GM12878 (cell line): ENCODE measurements at regions not wholly inside any gene's neighbourhood (a gene's known extent, or its start where the extent isn't known, plus 50 kb on each side); places are given as distances from the start of the nearest gene placed in this dataset.

Experiments used
- ATAC-seq: fragments of 200-7000 bp; cut with Tn5 transposase; 3 replicates; pipeline ENCODE4 v1.9.1; 2020; ENCODE audit warnings: mild to moderate bottlenecking, moderate library complexity
- BruUV-seq: library from RNA; stranded (reverse); fragments of 400-500 nt; replicated peaks from 2 replicates; lab custom pipeline; 2021; lab: Mats Ljungman, UMichigan
- CTCF ChIA-PET: fragments of 300-600 bp; sonication (Branson Sonifier 250); formaldehyde crosslinking; extraction: SDS; loops from one replicate; lab custom pipeline; 2021; ENCODE audit warnings: inconsistent platforms; lab: Yijun Ruan, JAX
- POLR2A ChIA-PET: fragments of 350-600 bp; formaldehyde crosslinking; extraction: SDS; loops from one replicate; lab custom pipeline; 2021; ENCODE audit warnings: inconsistent platforms; lab: Charles Lee
- RAD21 ChIA-PET: fragments of 300-600 bp; sonication (Branson Sonifier 250); formaldehyde crosslinking; loops from one replicate; lab custom pipeline; 2023; ENCODE audit warnings: antibody characterized with exemption; ENCODE audit not compliant: unreplicated experiment; lab: Charles Lee
- SMC1A ChIA-PET: fragments of 300-600 bp; sonication (Branson Sonifier 250); formaldehyde crosslinking; loops from one replicate; lab custom pipeline; 2023; ENCODE audit not compliant: unreplicated experiment, uncharacterized antibody; lab: Charles Lee
- DNase-seq: peaks from one replicate; pipeline ENCODE4 v3.0.0-alpha.2; 2011; ENCODE audit warnings: low read depth, low spot score
- FAIRE-seq: peaks from 3 replicates; lab custom pipeline; 2011; peaks lifted over from hg19 to GRCh38; lab: Jason Lieb, UNC
- H2AFZ ChIP-seq: 2 replicates; pipeline ENCODE4 v1.6.0; 2011; ENCODE audit warnings: low read depth, low read length, control low read depth; ENCODE audit not compliant: control insufficient read depth
- H3K27ac ChIP-seq: 2 replicates; pipeline ENCODE4 v1.5.1; 2011; ENCODE audit warnings: control low read depth; ENCODE audit not compliant: control insufficient read depth, insufficient read depth
- H3K27me3 ChIP-seq, 2 experiments: replicated peaks in 1 of 2; 2 replicates each; pipeline versions ENCODE4 v1.6.0 to v1.6.1; 2011; ENCODE audit warnings: low read length in 1 of 2; ENCODE audit not compliant: control insufficient read depth in 2 of 2, insufficient read depth in 2 of 2
- H3K36me3 ChIP-seq, 2 experiments: 2 replicates each; pipeline ENCODE4 v1.5.1; 2011; ENCODE audit warnings: low read length in 1 of 2; ENCODE audit not compliant: control insufficient read depth in 2 of 2, insufficient read depth in 2 of 2
- H3K4me1 ChIP-seq: 2 replicates; pipeline ENCODE4 v1.6.1; 2011; ENCODE audit warnings: mild to moderate bottlenecking, low read length, moderate library complexity, mixed read lengths; ENCODE audit not compliant: control insufficient read depth, insufficient read depth
- H3K4me2 ChIP-seq: 2 replicates; pipeline ENCODE4 v1.6.0; 2011; ENCODE audit warnings: control low read depth; ENCODE audit not compliant: control insufficient read depth, insufficient read depth
- H3K4me3 ChIP-seq: fragments of 200-600 bp; sonication (generic); 2 replicates; pipeline ENCODE4 v1.5.1; 2016
- H3K79me2 ChIP-seq: 2 replicates; pipeline ENCODE4 v1.6.0; 2011; ENCODE audit warnings: low read length; ENCODE audit not compliant: control insufficient read depth, insufficient read depth
- H3K9ac ChIP-seq: 2 replicates; pipeline ENCODE4 v1.8.0; 2011; ENCODE audit warnings: low read length, control low read depth, mixed read lengths; ENCODE audit not compliant: control insufficient read depth, insufficient read depth
- H3K9me3 ChIP-seq: replicated peaks from 3 replicates; pipeline ENCODE4 v1.5.1; 2011; ENCODE audit warnings: mild to moderate bottlenecking, low read length; ENCODE audit not compliant: control insufficient read depth, insufficient read depth
- H4K20me1 ChIP-seq: 2 replicates; pipeline ENCODE4 v1.6.0; 2011; ENCODE audit not compliant: control insufficient read depth, insufficient read depth
- ATF3 ChIP-seq: IDR thresholded peaks from 2 replicates; pipeline ENCODE4 v1.6.1; 2011; ENCODE audit warnings: low read depth, mild to moderate bottlenecking, low read length, moderate library complexity, borderline replicate concordance; ENCODE audit errors: extremely low read depth
- BACH1 ChIP-seq: fragments of 450-650 bp; IDR thresholded peaks from 2 replicates; pipeline ENCODE4 v1.6.1; 2017; ENCODE audit warnings: mild to moderate bottlenecking, borderline replicate concordance
- CEBPZ ChIP-seq: fragments of 150-350 bp; IDR thresholded peaks from 2 replicates; pipeline ENCODE4 v1.6.1; 2016; ENCODE audit warnings: low read depth, low read length
- CHD4 ChIP-seq: fragments of 200-600 bp; sonication (generic); IDR thresholded peaks from 2 replicates; pipeline ENCODE4 v1.6.1; 2016; ENCODE audit warnings: mild to moderate bottlenecking
- DPF2 ChIP-seq: fragments of 450-650 bp; IDR thresholded peaks from 2 replicates; pipeline ENCODE4 v1.6.1; 2017; ENCODE audit warnings: mild to moderate bottlenecking
- FOS ChIP-seq: IDR thresholded peaks from 3 replicates; pipeline ENCODE4 v1.6.1; 2011; ENCODE audit warnings: borderline replicate concordance; ENCODE audit not compliant: insufficient read length; ENCODE audit errors: extremely low read depth
- JUNB ChIP-seq: IDR thresholded peaks from 2 replicates; pipeline ENCODE4 v1.6.1; 2016; ENCODE audit warnings: antibody characterized with exemption, mild to moderate bottlenecking
- JUND ChIP-seq: IDR thresholded peaks from 2 replicates; pipeline ENCODE4 v1.6.1; 2012; ENCODE audit warnings: low read depth, mild to moderate bottlenecking, low read length, improper control_type of control experiment, moderate library complexity
- KAT2A ChIP-seq: conservative IDR thresholded peaks from 2 replicates; pipeline ENCODE4 v1.6.1; 2011; ENCODE audit warnings: low read depth, low read length; ENCODE audit not compliant: control insufficient read depth
- MLLT1 ChIP-seq: fragments of 450-650 bp; IDR thresholded peaks from 2 replicates; pipeline ENCODE4 v1.6.1; 2016; ENCODE audit warnings: mild to moderate bottlenecking
- MXI1 ChIP-seq: fragments of 150-350 bp; IDR thresholded peaks from 2 replicates; pipeline ENCODE4 v1.6.1; 2011; ENCODE audit warnings: low read depth, mild to moderate bottlenecking, inconsistent platforms, low read length, improper control_type of control experiment
- NFYB ChIP-seq: IDR thresholded peaks from 2 replicates; pipeline ENCODE4 v1.6.1; 2011; ENCODE audit warnings: low read depth, mild to moderate bottlenecking, low read length, improper control_type of control experiment, moderate library complexity; ENCODE audit not compliant: insufficient read depth
- NR2C1 ChIP-seq: fragments of 450-650 bp; IDR thresholded peaks from 2 replicates; pipeline ENCODE4 v1.6.1; 2017; ENCODE audit warnings: antibody characterized with exemption, mild to moderate bottlenecking, moderate library complexity
- SMARCA5 ChIP-seq: fragments of 450-650 bp; IDR thresholded peaks from 2 replicates; pipeline ENCODE4 v1.6.1; 2017; ENCODE audit warnings: mild to moderate bottlenecking
- TARDBP ChIP-seq: IDR thresholded peaks from 2 replicates; pipeline ENCODE4 v1.6.1; 2016; ENCODE audit warnings: borderline replicate concordance
- USF1 ChIP-seq: IDR thresholded peaks from 2 replicates; pipeline ENCODE4 v1.6.1; 2011; ENCODE audit warnings: borderline replicate concordance, low read depth, mild to moderate bottlenecking, moderate library complexity, mixed read lengths, low read length; ENCODE audit not compliant: insufficient read depth; ENCODE audit errors: extremely low read length
- WRNIP1 ChIP-seq: IDR thresholded peaks from 2 replicates; pipeline ENCODE4 v1.6.1; 2011; ENCODE audit warnings: low read depth, low read length, improper control_type of control experiment, borderline replicate concordance
- ZNF217 ChIP-seq: fragments of 450-650 bp; IDR thresholded peaks from 2 replicates; pipeline ENCODE4 v1.6.1; 2017; ENCODE audit warnings: antibody characterized with exemption, mild to moderate bottlenecking
- WGBS: methylation state at CpG from one replicate; pipeline ENCODE4 v1.1.6; 2016; ENCODE audit warnings: low lambda C conversion rate; ENCODE audit not compliant: insufficient replicate concordance, insufficient coverage; ENCODE audit errors: missing lambda C conversion rate; 5-methylcytosine and 5-hydroxymethylcytosine counted together
- in situ Hi-C: fragments of 300-500 bp; cut with MboI; formaldehyde crosslinking; loops from 9 replicates; pipeline ENCODE4 v1.14.3; 2018; ENCODE audit warnings: mixed read lengths
- intact Hi-C: fragments of 100-400 bp; cut with micrococcal nuclease; formaldehyde crosslinking; loops from one replicate; pipeline ENCODE4 v1.14.2; 2022; ENCODE audit not compliant: unreplicated experiment

- H3K27ac ChIP-seq, result peak overlapping the region; percentile 45; the same call in 1 of the 2 replicates
- SMC1A ChIA-PET, result interaction anchor here (0.9 to 5.6 kb wide), 20 partner anchors 11 to 361 kb away, joined by 3 to 76 read pairs (median 5); partner anchors contain the start of gene DUSP10
- TF ChIP-seq JUNB (peak; percentile 56), MLLT1 (no peak), USF1 (peak; percentile 62), ATF3 (peak; percentile 18; the same call in 1 of the 2 replicates), WRNIP1 (no peak), MXI1 (no peak), CHD4 (no peak), FOS (no peak), TARDBP (no peak), SMARCA5 (peak; percentile 46; the same call in 1 of the 2 replicates), NR2C1 (peak; percentile 30), BACH1 (peak; percentile 49; the same call in 1 of the 2 replicates), NFYB (no peak), JUND (peak; percentile 56; the same call in 1 of the 2 replicates), KAT2A (no peak), DPF2 (peak; percentile 87), ZNF217 (no peak; the same call in none of the 2 replicates), CEBPZ (no peak)
Measured at GRCh38 chr1:221839782-221840395, 98.0 kb upstream of the DUSP10 start.

More at GRCh38 chr1:221839782-221840395, 98.0 kb upstream of the DUSP10 start:
- Histone ChIP-seq H3K79me2 (no peaks in the 10 kb centered on the region), H3K4me3 (no peak overlapping the region), H2AFZ (peak overlapping the region; percentile 25; the same call in 1 of the 2 replicates), H3K36me3 (no peaks in the 10 kb centered on the region), H3K27me3 (no peaks in the 10 kb centered on the region), H3K9me3 (no peaks in the 10 kb centered on the region), H3K9ac (no peak overlapping the region), H4K20me1 (no peaks in the 10 kb centered on the region), H3K4me2 (peak overlapping the region; percentile 10; the same call in 1 of the 2 replicates), H3K4me1 (peaks cover 42% of the 10 kb centered on the region)
- ChIA-PET RAD21 (interaction anchor here (0.6 to 5.2 kb wide), 22 partner anchors 10 to 361 kb away, joined by 3 to 64 read pairs (median 4); partner anchors contain the start of gene DUSP10), CTCF (interaction anchor here (0.6 to 2.0 kb wide), 15 partner anchors 11 to 296 kb away, joined by 3 to 6 read pairs (median 3); partner anchors contain the start of gene DUSP10), POLR2A (interaction anchor here (0.7 to 3.1 kb wide), 5 partner anchors 10 to 110 kb away, joined by 3 to 10 read pairs (median 4); no protein-coding TSS in a partner anchor)
- TSS peak; percentile 87 for BruUV-seq
- DNase-seq (peak; percentile 94), FAIRE-seq (peak; percentile 61), ATAC-seq (peak; percentile 93)
- WGBS, result 0% methylated on average over 7 of the region's 7 CpGs
- intact Hi-C loops (loop anchor here (1.0 to 10.0 kb wide), 6 partner anchors 43 to 295 kb away; no protein-coding TSS in a partner anchor), in situ Hi-C loops (loop anchor here (5.0 kb wide), 1 partner anchor 88 kb away; no protein-coding TSS in a partner anchor)
